Thyroid gland (tissue), 4 donors: ENCODE measurements at regions not wholly inside any gene's neighbourhood (a gene's known extent, or its start where the extent isn't known, plus 50 kb on each side); places are given as distances from the start of the nearest gene placed in this dataset.
"Not testable (repeated sequence)": the region's sequence is repeated elsewhere in the genome, so short reads cannot be mapped to it uniquely, and the experiment has no call there.

Experiments
- CTCF ChIP-seq, 6 experiments: fragments of 200-600 bp in 3 of 6; fragments of 450-650 bp in 3 of 6; sonication (generic) in 3 of 6; IDR thresholded peaks; one replicate each; pipeline ENCODE4 v1.5.1; 2016 to 2019; ENCODE audit warnings: antibody characterized with exemption in 6 of 6, mild to moderate bottlenecking in 2 of 6, inconsistent platforms in 1 of 6, moderate library complexity in 1 of 6
- POLR2A ChIP-seq, 2 donors: fragments of 450-650 bp; IDR thresholded peaks; one replicate each; pipeline ENCODE4 v1.6.1; 2017; ENCODE audit warnings: antibody characterized with exemption in 2 of 2, mild to moderate bottlenecking in 2 of 2, moderate library complexity in 1 of 2

GRCh38 chr5:53808392-53808791, 248.0 kb downstream of the NDUFS4 start:
- not testable (repeated sequence) for TF ChIP-seq CTCF, POLR2A (IDR thresholded peaks at IDR 0.05)
